MV-4-11 (cell line): ENCODE measurements at regions not wholly inside any gene's neighbourhood (a gene's known extent, or its start where the extent isn't known, plus 50 kb on each side); places are given as distances from the start of the nearest gene placed in this dataset.

ENCODE experiments used
- DNase-seq: peaks from one replicate; lab custom pipeline; 2025; lab: John Stamatoyannopoulos, UW

GRCh38 chr3:117954131-117954530 is 1080.5 kb downstream of the IGSF11 start:
- DNase-seq, result no peak

- no peak for DNase-seq
These were observed 1079.5 kb downstream of the IGSF11 start for GRCh38 chr3:117955196-117955595.

GRCh38 chr3:117958027-117958426 is 1076.6 kb downstream of the IGSF11 start:
- no peak for DNase-seq

- no peak for DNase-seq
These were observed 1071.9 kb downstream of the IGSF11 start for GRCh38 chr3:117962750-117963149.

GRCh38 chr3:117963858-117964257 is 1070.8 kb downstream of the IGSF11 start:
- no peak for DNase-seq

- DNase-seq, result no peak
These were observed 1069.8 kb downstream of the IGSF11 start for GRCh38 chr3:117964814-117965213.

GRCh38 chr3:117977504-117978228 is 1057.0 kb downstream of the IGSF11 start:
- no peak for DNase-seq

GRCh38 chr3:117979466-117979865 is 1055.2 kb downstream of the IGSF11 start:
- DNase-seq, result no peak

GRCh38 chr3:117987256-117987655 is 1047.4 kb downstream of the IGSF11 start:
- no peak for DNase-seq

GRCh38 chr3:117989982-117990381 is 1044.7 kb downstream of the IGSF11 start:
- no peak for DNase-seq

GRCh38 chr3:117990627-117991026 is 1044.0 kb downstream of the IGSF11 start:
- DNase-seq, result no peak

GRCh38 chr3:117995842-117996437 is 1038.7 kb downstream of the IGSF11 start:
- DNase-seq, result no peak

- peak; percentile 70 for DNase-seq
These were observed 1037.2 kb downstream of the IGSF11 start for GRCh38 chr3:117997201-117998049.

GRCh38 chr3:117998071-117998470 is 1036.6 kb downstream of the IGSF11 start:
- DNase-seq, result peak; percentile 51

- DNase-seq, result peak; percentile 56
These were observed 1034.4 kb downstream of the IGSF11 start for GRCh38 chr3:118000219-118000618.

GRCh38 chr3:118001380-118001779 is 1033.3 kb downstream of the IGSF11 start:
- no peak for DNase-seq

- peak; percentile 61 for DNase-seq
These were observed 1022.7 kb downstream of the IGSF11 start for GRCh38 chr3:118011910-118012309.

GRCh38 chr3:118029049-118029448 is 1005.6 kb downstream of the IGSF11 start:
- DNase-seq, result no peak

- no peak for DNase-seq
These were observed 998.4 kb downstream of the IGSF11 start for GRCh38 chr3:118036215-118036614.

GRCh38 chr3:118055381-118055780 is 979.3 kb downstream of the IGSF11 start:
- no peak for DNase-seq

GRCh38 chr3:118057086-118057485 is 977.6 kb downstream of the IGSF11 start:
- DNase-seq, result peak; percentile 38

- no peak for DNase-seq
These were observed 975.5 kb downstream of the IGSF11 start for GRCh38 chr3:118059096-118059495.

GRCh38 chr3:118067439-118067838 is 967.2 kb downstream of the IGSF11 start:
- peak; percentile 5 for DNase-seq
